Psoas muscle (tissue), 7 donors: ENCODE measurements at regions not wholly inside any gene's neighbourhood (a gene's known extent, or its start where the extent isn't known, plus 50 kb on each side); places are given as distances from the start of the nearest gene placed in this dataset.

Experiments used
- ATAC-seq, 4 donors: fragments of 200-7000 bp; cut with Tn5 transposase; one replicate each; pipeline ENCODE4 v1.9.1; 2020; ENCODE audit warnings: moderate library complexity in 3 of 4, mild to moderate bottlenecking in 2 of 4
- DNase-seq, 2 donors: peaks; one replicate each; pipeline ENCODE4 v3.0.0-alpha.2; 2020
- H3K27ac ChIP-seq: fragments of 200-600 bp; one replicate; pipeline ENCODE4 v1.8.0; 2022
- H3K27me3 ChIP-seq, 3 donors: fragments of 200-600 bp in 1 of 3; one replicate each; pipeline versions ENCODE4 v1.6.1 to v1.8.0; 2013 to 2022; ENCODE audit warnings: low read length in 2 of 3, mild to moderate bottlenecking in 2 of 3, moderate library complexity in 1 of 3; ENCODE audit not compliant: insufficient read depth in 3 of 3
- H3K36me3 ChIP-seq, 2 donors: fragments of 200-600 bp in 1 of 2; one replicate each; pipeline versions ENCODE4 v1.6.1 to v1.8.0; 2013 to 2022; ENCODE audit warnings: low read depth in 1 of 2, mild to moderate bottlenecking in 1 of 2, moderate library complexity in 1 of 2; ENCODE audit not compliant: insufficient read depth in 1 of 2
- H3K4me1 ChIP-seq: fragments of 200-600 bp; one replicate; pipeline ENCODE4 v1.8.0; 2022
- H3K4me3 ChIP-seq: fragments of 200-600 bp; one replicate; pipeline ENCODE4 v1.8.0; 2022; ENCODE audit warnings: mild to moderate bottlenecking
- H3K9me3 ChIP-seq: fragments of 200-600 bp; one replicate; pipeline ENCODE4 v1.8.0; 2022
- CTCF ChIP-seq: fragments of 200-600 bp; IDR thresholded peaks from one replicate; pipeline ENCODE4 v1.8.0; 2022; ENCODE audit warnings: antibody characterized with exemption
- WGBS, 3 donors: extraction: QIAGEN DNeasy Blood & Tissue Kit; methylation state at CpG; one replicate each; pipeline versions ENCODE4 v1.1.6 to v1.1.7; 2013; 5-methylcytosine and 5-hydroxymethylcytosine counted together
- intact Hi-C, 2 donors: fragments of 100-400 bp; cut with DNase I; formaldehyde crosslinking; loops; one replicate each; pipeline versions ENCODE4 v1.11.0 to v1.14.2; 2022
- donor health status: healthy with polysubstance abuse.
- donor health status: DM: no; HTN: no; CAD: no; lungs with moderate emphysema.
- donor health status: Bipolar disorder and iron deficiency.
- donor health status: healthy.
- donor health status: DM: yes; HTN: yes; CAD: no.
- donor health status: DM: no; HTN: no; CAD: no.
- donor health status: DM: yes; HTN: yes; CAD: no.

GRCh38 chr7:79673969-79674368, 220.5 kb upstream of the MAGI2 start:
- H3K4me1 ChIP-seq, result no peaks in the 10 kb centered on the region
- no peak for DNase-seq
- TF ChIP-seq CTCF, result no peak
- ATAC-seq, result no peak
- H3K27me3 ChIP-seq, result no peaks in the 10 kb centered on the region
- intact Hi-C loops, result no loop called here
- no peak overlapping the region for H3K27ac ChIP-seq
- no peaks in the 10 kb centered on the region for H3K36me3 ChIP-seq
- 82 to 94% (median 89%) methylated on average over 3 of the region's 3 CpGs for WGBS, 3 donors
- H3K9me3 ChIP-seq, result no peaks in the 10 kb centered on the region
- no peak overlapping the region for H3K4me3 ChIP-seq

- Histone ChIP-seq H3K4me3 (no peak overlapping the region), H3K27me3 (no peaks in the 10 kb centered on the region), H3K4me1 (no peaks in the 10 kb centered on the region), H3K9me3 (no peaks in the 10 kb centered on the region), H3K27ac (no peak overlapping the region), H3K36me3 (no peaks in the 10 kb centered on the region)
- WGBS, 3 donors, result 5 to 9% (median 5%) methylated on average over 1 of the region's 1 CpG
- no peak for TF ChIP-seq CTCF
- ATAC-seq, result no peak
- no peak for DNase-seq
- intact Hi-C loops, result no loop called here
Observed at GRCh38 chr7:79673421-79673820, 220.0 kb upstream of the MAGI2 start.

GRCh38 chr7:79668292-79668691, 214.8 kb upstream of the MAGI2 start:
- H3K4me1 ChIP-seq, result no peaks in the 10 kb centered on the region
- H3K9me3 ChIP-seq, result peaks cover 4% of the 10 kb centered on the region
- ATAC-seq, result no peak
- H3K36me3 ChIP-seq, result no peaks in the 10 kb centered on the region
- no peaks in the 10 kb centered on the region for H3K27me3 ChIP-seq
- DNase-seq, result no peak
- no peak for TF ChIP-seq CTCF
- H3K27ac ChIP-seq, result no peak overlapping the region
- no peak overlapping the region for H3K4me3 ChIP-seq
- intact Hi-C loops, result no loop called here
- WGBS, 3 donors, result 46 to 50% (median 50%) methylated on average over 3 of the region's 3 CpGs

- H3K27ac ChIP-seq, result no peak overlapping the region
- no peaks in the 10 kb centered on the region for H3K36me3 ChIP-seq
- no peak for ATAC-seq
- peaks cover 4% of the 10 kb centered on the region for H3K9me3 ChIP-seq
- WGBS, 3 donors, result 54 to 63% (median 58%) methylated on average over 3 of the region's 3 CpGs
- H3K4me3 ChIP-seq, result no peak overlapping the region
- H3K4me1 ChIP-seq, result no peaks in the 10 kb centered on the region
- no peaks in the 10 kb centered on the region for H3K27me3 ChIP-seq
- no peak for DNase-seq
- intact Hi-C loops, result no loop called here
- TF ChIP-seq CTCF, result no peak
Observed at GRCh38 chr7:79666472-79666871, 213.0 kb upstream of the MAGI2 start.

GRCh38 chr7:79664884-79665676, 211.6 kb upstream of the MAGI2 start:
- H3K9me3 ChIP-seq, result peaks cover 4% of the 10 kb centered on the region
- no peaks in the 10 kb centered on the region for H3K36me3 ChIP-seq
- H3K4me3 ChIP-seq, result no peak overlapping the region
- intact Hi-C loops, result no loop called here
- H3K27ac ChIP-seq, result no peak overlapping the region
- no peak for TF ChIP-seq CTCF
- no peaks in the 10 kb centered on the region for H3K27me3 ChIP-seq
- WGBS, 3 donors, result 80 to 87% (median 85%) methylated on average over 2 of the region's 2 CpGs
- ATAC-seq (no peak), DNase-seq (no peak)
- H3K4me1 ChIP-seq, result no peaks in the 10 kb centered on the region
